HCT116 (cell line): ENCODE measurements at regions not wholly inside any gene's neighbourhood (a gene's known extent, or its start where the extent isn't known, plus 50 kb on each side); places are given as distances from the start of the nearest gene placed in this dataset.

Experiments
- ATAC-seq: fragments of 200-7000 bp; cut with Tn5 transposase; 2 replicates; pipeline ENCODE4 v1.9.1; 2020; ENCODE audit warnings: mild to moderate bottlenecking, moderate library complexity
- BruUV-seq: library from RNA; stranded (reverse); fragments of 400-500 nt; replicated peaks from 2 replicates; lab custom pipeline; 2021; lab: Mats Ljungman, UMichigan
- CTCF ChIA-PET: fragments of 300-600 bp; sonication (Branson Sonifier 250); formaldehyde crosslinking; loops from one replicate; lab custom pipeline; 2021; ENCODE audit warnings: antibody characterized with exemption; lab: Charles Lee
- POLR2A ChIA-PET: fragments of 300-600, 350-600 bp; sonication (Branson Sonifier 250); formaldehyde crosslinking; loops from one replicate; lab custom pipeline; 2021; ENCODE audit warnings: antibody characterized with exemption; lab: Charles Lee
- RAD21 ChIA-PET, 2 experiments: fragments of 300-600 bp; sonication (Branson Sonifier 250); formaldehyde crosslinking; loops; one replicate each; lab custom pipeline; 2023; ENCODE audit warnings: low total read pairs in 2 of 2; ENCODE audit not compliant: uncharacterized antibody in 2 of 2, unreplicated experiment in 2 of 2, low non-redundant PET in 1 of 2; lab: Charles Lee
- DNase-seq: peaks from one replicate; pipeline ENCODE4 v3.0.0-alpha.2; 2010; ENCODE audit warnings: low read depth, low spot score
- H2AFZ ChIP-seq: fragments of 200-600 bp; shearing (Covaris generic), sonication (generic); 2 replicates; pipeline ENCODE4 v1.6.1; 2017; ENCODE audit warnings: low read depth, mixed run types, mixed read lengths, antibody characterized with exemption, low read length; ENCODE audit not compliant: poor library complexity, severe bottlenecking
- H3K27ac ChIP-seq: 2 replicates; pipeline ENCODE4 v1.5.1; 2012; ENCODE audit warnings: low read depth, low read length
- H3K27me3 ChIP-seq: fragments of 200-600 bp; sonication (generic); 2 replicates; pipeline ENCODE4 v1.6.1; 2016; ENCODE audit warnings: mixed run types, low read length, mixed read lengths; ENCODE audit not compliant: insufficient read depth
- H3K36me3 ChIP-seq, 2 experiments: fragments of 200-500 bp in 1 of 2; fragments of 200-600 bp in 1 of 2; sonication (Bioruptor generic) in 1 of 2; sonication (generic) in 1 of 2; 2 replicates each; pipeline versions ENCODE4 v1.5.1 to v1.6.1; 2014 to 2016; ENCODE audit warnings: low read length in 2 of 2, inconsistent platforms in 1 of 2, mixed read lengths in 1 of 2, mixed run types in 1 of 2; ENCODE audit not compliant: insufficient read depth in 2 of 2, control insufficient read depth in 1 of 2
- H3K4me1 ChIP-seq, 2 experiments: fragments of 200-600 bp in 1 of 2; sonication (generic) in 1 of 2; 2 replicates each; pipeline versions ENCODE4 v1.5.1 to v1.6.1; 2012 to 2017; ENCODE audit warnings: low read length in 2 of 2, inconsistent platforms in 1 of 2, mild to moderate bottlenecking in 1 of 2, mixed read lengths in 1 of 2, mixed run types in 1 of 2, moderate library complexity in 1 of 2; ENCODE audit not compliant: insufficient read depth in 2 of 2, control insufficient read depth in 1 of 2
- H3K4me2 ChIP-seq: fragments of 200-600 bp; sonication (generic); 2 replicates; pipeline ENCODE4 v1.6.1; 2017; ENCODE audit warnings: mixed run types, low read length, mixed read lengths
- H3K4me3 ChIP-seq, 2 experiments: fragments of 200-600 bp in 1 of 2; sonication (generic) in 1 of 2; replicated peaks in 1 of 2; 2 replicates each; pipeline ENCODE4 v1.5.1; 2011 to 2016; ENCODE audit warnings: low read length in 2 of 2, control low read depth in 1 of 2, low read depth in 1 of 2, mild to moderate bottlenecking in 1 of 2, mixed read lengths in 1 of 2, mixed run types in 1 of 2
- H3K79me2 ChIP-seq: fragments of 200-600 bp; sonication (generic); 2 replicates; pipeline ENCODE4 v1.6.1; 2017; ENCODE audit warnings: mild to moderate bottlenecking, mixed run types, low read length, moderate library complexity, mixed read lengths; ENCODE audit not compliant: insufficient read depth
- H3K9ac ChIP-seq: fragments of 200-600 bp; sonication (generic); 2 replicates; pipeline ENCODE4 v1.6.1; 2016; ENCODE audit warnings: low read length, mixed read lengths
- H3K9me2 ChIP-seq: fragments of 200-600 bp; sonication (generic), shearing (Covaris generic); 2 replicates; pipeline ENCODE4 v1.6.1; 2017; ENCODE audit warnings: mixed run types, mild to moderate bottlenecking, moderate library complexity; ENCODE audit not compliant: insufficient read depth
- H3K9me3 ChIP-seq, 2 experiments: fragments of 200-500 bp in 1 of 2; fragments of 200-600 bp in 1 of 2; sonication (Bioruptor generic) in 1 of 2; sonication (generic) in 1 of 2; 2 replicates each; pipeline ENCODE4 v1.6.1; 2014 to 2017; ENCODE audit warnings: low read length in 2 of 2, mixed read lengths in 2 of 2, inconsistent platforms in 1 of 2, low read depth in 1 of 2, mild to moderate bottlenecking in 1 of 2, mixed run types in 1 of 2, moderate library complexity in 1 of 2; ENCODE audit not compliant: control insufficient read depth in 1 of 2, insufficient read depth in 1 of 2
- H4K20me1 ChIP-seq: fragments of 200-600 bp; sonication (generic), shearing (Covaris generic); 2 replicates; pipeline ENCODE4 v1.6.1; 2017; ENCODE audit warnings: mixed run types, mild to moderate bottlenecking, moderate library complexity; ENCODE audit not compliant: insufficient read depth
- ATF3 ChIP-seq: IDR thresholded peaks from 2 replicates; pipeline ENCODE4 v1.6.1; 2012
- CBX3 ChIP-seq: IDR thresholded peaks from 2 replicates; pipeline ENCODE4 v1.6.1; 2012; ENCODE audit warnings: low read depth
- EGR1 ChIP-seq: IDR thresholded peaks from 2 replicates; pipeline ENCODE4 v1.6.1; 2012; ENCODE audit warnings: low read depth
- EZH2 ChIP-seq: fragments of 200-600 bp; sonication (generic); IDR thresholded peaks from 2 replicates; pipeline ENCODE4 v1.6.1; 2017; ENCODE audit warnings: antibody characterized with exemption, mixed run types
- EZH2phosphoT487 ChIP-seq: fragments of 200-600 bp; IDR thresholded peaks from 2 replicates; pipeline ENCODE4 v1.6.1; 2018; ENCODE audit warnings: antibody characterized with exemption, borderline replicate concordance
- FOSL1 ChIP-seq: IDR thresholded peaks from 2 replicates; pipeline ENCODE4 v1.6.1; 2012; ENCODE audit warnings: low read depth
- JUND ChIP-seq: IDR thresholded peaks from 2 replicates; pipeline ENCODE4 v1.6.1; 2012
- POLR2A ChIP-seq: IDR thresholded peaks from 2 replicates; pipeline ENCODE4 v1.7.0; 2011; ENCODE audit warnings: borderline replicate concordance; ENCODE audit not compliant: insufficient read depth, insufficient read length; ENCODE audit errors: extremely low read depth
- POLR2AphosphoS5 ChIP-seq: IDR thresholded peaks from 2 replicates; pipeline ENCODE4 v1.6.1; 2011; ENCODE audit warnings: mild to moderate bottlenecking, low read depth, low read length, moderate library complexity
- RAD21 ChIP-seq: IDR thresholded peaks from 2 replicates; pipeline ENCODE4 v1.6.1; 2012; ENCODE audit warnings: low read depth, mild to moderate bottlenecking
- REST ChIP-seq: IDR thresholded peaks from 2 replicates; pipeline ENCODE4 v1.6.1; 2012; ENCODE audit warnings: low read depth
- SIN3A ChIP-seq: IDR thresholded peaks from 2 replicates; pipeline ENCODE4 v1.6.1; 2012; ENCODE audit warnings: low read depth
- SP1 ChIP-seq: IDR thresholded peaks from 2 replicates; pipeline ENCODE4 v1.6.1; 2012; ENCODE audit warnings: low read depth
- SRF ChIP-seq: IDR thresholded peaks from 2 replicates; pipeline ENCODE4 v1.6.1; 2012; ENCODE audit warnings: low read depth
- ZBTB33 ChIP-seq: IDR thresholded peaks from 2 replicates; pipeline ENCODE4 v1.6.1; 2011; ENCODE audit warnings: mild to moderate bottlenecking, low read length, moderate library complexity; ENCODE audit not compliant: insufficient replicate concordance; ENCODE audit errors: extremely low read depth
- ZFX ChIP-seq: fragments of 450-650 bp; IDR thresholded peaks from 2 replicates; pipeline ENCODE4 v1.6.1; 2017
- ZNF274 ChIP-seq: fragments of 200-500 bp; sonication (Bioruptor generic); IDR thresholded peaks from 2 replicates; pipeline ENCODE4 v1.6.1; 2014; ENCODE audit warnings: mild to moderate bottlenecking, low read depth, low read length, inconsistent platforms
- intact Hi-C: fragments of 100-400 bp; cut with micrococcal nuclease; formaldehyde crosslinking; loops from 2 replicates; pipeline ENCODE4 v1.10.0; 2022

GRCh38 chr6:151731313-151731712, 76.2 kb upstream of the ESR1 start:
- no peaks in the 10 kb centered on the region for H3K9me2 ChIP-seq
- ATAC-seq (no peak), DNase-seq (no peak)
- intact Hi-C loops, result no loop called here
- H3K4me3 ChIP-seq, result no peak overlapping the region
- H3K9me3 ChIP-seq, result peaks cover 0 to 6% of the 10 kb centered on the region in 2 experiments; a peak in 1 of 4 replicates
- ChIA-PET POLR2A (no interaction called here), CTCF (no interaction called here), RAD21 (no interaction called here)
- H3K36me3 ChIP-seq, result no peaks in the 10 kb centered on the region
- no peaks in the 10 kb centered on the region for H3K27me3 ChIP-seq
- no peak overlapping the region for H3K4me2 ChIP-seq
- H4K20me1 ChIP-seq, result no peaks in the 10 kb centered on the region
- TF ChIP-seq EZH2phosphoT487, result no peak
- no peak for TF ChIP-seq REST
- no peak overlapping the region for H2AFZ ChIP-seq
- no peaks in the 10 kb centered on the region for H3K79me2 ChIP-seq
- BruUV-seq, result no TSS peak
- H3K4me1 ChIP-seq, result no peaks in the 10 kb centered on the region
- H3K9ac ChIP-seq, result no peak overlapping the region
- no peak overlapping the region for H3K27ac ChIP-seq

GRCh38 chr6:151733680-151734320, 73.7 kb upstream of the ESR1 start:
- RAD21 ChIA-PET, result no interaction called here
- H3K27me3 ChIP-seq, result no peaks in the 10 kb centered on the region
- no peak overlapping the region for H3K9ac ChIP-seq
- H4K20me1 ChIP-seq, result no peaks in the 10 kb centered on the region
- H3K27ac ChIP-seq, result no peak overlapping the region
- no peaks in the 10 kb centered on the region for H3K79me2 ChIP-seq
- DNase-seq (no peak), ATAC-seq (no peak)
- H3K4me1 ChIP-seq, result no peaks in the 10 kb centered on the region
- CTCF ChIA-PET, result no interaction called here
- H3K36me3 ChIP-seq, result no peaks in the 10 kb centered on the region
- intact Hi-C loops, result no loop called here
- POLR2A ChIA-PET, result no interaction called here
- H3K9me2 ChIP-seq, result no peaks in the 10 kb centered on the region
- H3K9me3 ChIP-seq, result peaks cover 0 to 6% of the 10 kb centered on the region in 2 experiments; a peak in 1 of 4 replicates
- no TSS peak for BruUV-seq
- no peak overlapping the region for H3K4me2 ChIP-seq
- no peak overlapping the region for H3K4me3 ChIP-seq
- H2AFZ ChIP-seq, result no peak overlapping the region
- TF ChIP-seq JUND, result no peak
- TF ChIP-seq RAD21, result no peak
- TF ChIP-seq SP1, result no peak
- TF ChIP-seq ZBTB33, result no peak
- TF ChIP-seq EZH2, result no peak
- TF ChIP-seq POLR2A, result no peak
- no peak for TF ChIP-seq EGR1
- TF ChIP-seq ZFX, result no peak
- TF ChIP-seq ZNF274, result no peak
- TF ChIP-seq FOSL1, result no peak
- no peak for TF ChIP-seq ATF3
- no peak for TF ChIP-seq SRF
- TF ChIP-seq CBX3, result no peak
- no peak for TF ChIP-seq SIN3A
- TF ChIP-seq POLR2AphosphoS5, result no peak
